OCI-LY3 (cell line): ENCODE measurements at regions not wholly inside any gene's neighbourhood (a gene's known extent, or its start where the extent isn't known, plus 50 kb on each side); places are given as distances from the start of the nearest gene placed in this dataset.

Experiments used
- CTCF ChIP-seq: fragments of 200-600, 300-600 bp; sonication (generic); IDR thresholded peaks from 2 replicates; pipeline ENCODE4 v1.5.1; 2014; ENCODE audit warnings: antibody characterized with exemption, low read length, low read depth
- EZH2phosphoT487 ChIP-seq: fragments of 200-600 bp; shearing (Covaris generic); IDR thresholded peaks from 2 replicates; pipeline ENCODE4 v1.6.1; 2018; ENCODE audit warnings: antibody characterized with exemption, mixed run types, low read depth

GRCh38 chr9:126038790-126039189 lies 287.8 kb upstream of the MVB12B start:
- TF ChIP-seq EZH2phosphoT487, result no peak
- no peak for TF ChIP-seq CTCF
